PC-9 (cell line): ENCODE measurements at regions not wholly inside any gene's neighbourhood (a gene's known extent, or its start where the extent isn't known, plus 50 kb on each side); places are given as distances from the start of the nearest gene placed in this dataset.

Experiments used
- BruUV-seq: library from RNA; stranded (reverse); fragments of 400-500 nt; replicated peaks from 2 replicates; lab custom pipeline; 2021; lab: Mats Ljungman, UMichigan
- CTCF ChIA-PET: fragments of 300-600 bp; sonication (Branson Sonifier 250); formaldehyde crosslinking; loops from one replicate; lab custom pipeline; 2022; ENCODE audit warnings: antibody characterized with exemption; lab: Charles Lee
- POLR2A ChIA-PET: fragments of 300-600 bp; sonication (Branson Sonifier 250); formaldehyde crosslinking; loops from one replicate; lab custom pipeline; 2022; ENCODE audit warnings: antibody characterized with exemption; ENCODE audit not compliant: unreplicated experiment; lab: Charles Lee
- DNase-seq, 2 experiments: peaks; one replicate each; pipeline versions ENCODE4 v3.0.0 to v3.0.0-alpha.2; 2015 to 2022; ENCODE audit warnings: mixed read lengths in 1 of 2
- H2AFZ ChIP-seq: fragments of 200-600 bp; sonication (generic); 2 replicates; pipeline ENCODE4 v1.8.1; 2017; ENCODE audit warnings: antibody characterized with exemption
- H3F3A ChIP-seq: fragments of 200-600 bp; sonication (generic); 2 replicates; pipeline ENCODE4 v1.8.1; 2017; ENCODE audit warnings: antibody characterized with exemption, mild to moderate bottlenecking, low read depth; ENCODE audit not compliant: insufficient read depth
- H3K27ac ChIP-seq: fragments of 200-600 bp; sonication (generic); 2 replicates; pipeline ENCODE4 v1.6.1; 2016; ENCODE audit warnings: mixed run types
- H3K27me3 ChIP-seq: fragments of 200-600 bp; sonication (generic); 2 replicates; pipeline ENCODE4 v1.6.1; 2016; ENCODE audit warnings: low read depth, mixed run types; ENCODE audit not compliant: insufficient read depth
- H3K36me3 ChIP-seq: fragments of 200-600 bp; sonication (generic); 2 replicates; pipeline ENCODE4 v1.6.1; 2016; ENCODE audit warnings: low read depth, mixed run types
- H3K4me1 ChIP-seq: fragments of 200-600 bp; sonication (generic); replicated peaks from 2 replicates; pipeline ENCODE4 v1.6.1; 2016; ENCODE audit warnings: mixed run types; ENCODE audit not compliant: insufficient read depth
- H3K4me2 ChIP-seq: fragments of 200-600 bp; sonication (generic); 2 replicates; pipeline ENCODE4 v1.6.1; 2017; ENCODE audit warnings: mixed run types
- H3K4me3 ChIP-seq: fragments of 200-600 bp; sonication (generic); 2 replicates; pipeline ENCODE4 v1.6.1; 2016; ENCODE audit warnings: mixed run types
- H3K79me2 ChIP-seq: fragments of 200-600 bp; sonication (generic); 2 replicates; pipeline ENCODE4 v1.6.1; 2017; ENCODE audit warnings: low read depth, mixed run types
- H3K9me2 ChIP-seq: fragments of 200-600 bp; sonication (generic); 2 replicates; pipeline ENCODE4 v1.8.1; 2017; ENCODE audit warnings: mild to moderate bottlenecking; ENCODE audit not compliant: insufficient read depth
- H3K9me3 ChIP-seq: fragments of 200-600 bp; sonication (generic); 2 replicates; pipeline ENCODE4 v1.8.1; 2016; ENCODE audit warnings: low read depth; ENCODE audit not compliant: insufficient read depth
- H4K20me1 ChIP-seq: fragments of 200-600 bp; sonication (generic); 2 replicates; pipeline ENCODE4 v1.8.1; 2017; ENCODE audit not compliant: insufficient read depth
- CTCF ChIP-seq: fragments of 200-600 bp; sonication (generic); conservative IDR thresholded peaks from 2 replicates; pipeline ENCODE4 v1.6.1; 2017; ENCODE audit warnings: mixed run types, antibody characterized with exemption, mild to moderate bottlenecking, moderate library complexity
- EZH2 ChIP-seq: fragments of 200-600 bp; sonication (generic); IDR thresholded peaks from 2 replicates; pipeline ENCODE4 v1.8.0; 2017; ENCODE audit warnings: antibody characterized with exemption, low read depth
- intact Hi-C: fragments of 100-400 bp; cut with micrococcal nuclease; formaldehyde crosslinking; loops from one replicate; pipeline ENCODE4 v1.10.0; 2022; ENCODE audit not compliant: unreplicated experiment

GRCh38 chr5:125199373-125199772, 452.9 kb upstream of the ZNF608 start:
- no peaks in the 10 kb centered on the region for H3K36me3 ChIP-seq
- no peaks in the 10 kb centered on the region for H3F3A ChIP-seq
- ChIA-PET POLR2A (no interaction called here), CTCF (no interaction called here)
- no peaks in the 10 kb centered on the region for H3K9me2 ChIP-seq
- H3K27ac ChIP-seq: no peak overlapping the region
- no peaks in the 10 kb centered on the region for H3K27me3 ChIP-seq
- no peak overlapping the region for H2AFZ ChIP-seq
- no peak overlapping the region for H3K4me3 ChIP-seq
- intact Hi-C loops: no loop called here
- H3K4me1 ChIP-seq: no peaks in the 10 kb centered on the region
- H3K9me3 ChIP-seq: no peaks in the 10 kb centered on the region
- no peak for DNase-seq
- TF ChIP-seq EZH2 (no peak), CTCF (no peak)
- no peaks in the 10 kb centered on the region for H4K20me1 ChIP-seq
- H3K79me2 ChIP-seq: no peaks in the 10 kb centered on the region
- no TSS peak for BruUV-seq
- H3K4me2 ChIP-seq: no peak overlapping the region

- no TSS peak for BruUV-seq
- H3K79me2 ChIP-seq: no peaks in the 10 kb centered on the region
- H2AFZ ChIP-seq: no peak overlapping the region
- H3K4me1 ChIP-seq: no peaks in the 10 kb centered on the region
- intact Hi-C loops: loop anchor here (5.0 kb wide), 1 partner anchor 313 kb away; no protein-coding TSS in a partner anchor
- no peaks in the 10 kb centered on the region for H3K27me3 ChIP-seq
- no peaks in the 10 kb centered on the region for H3K36me3 ChIP-seq
- H3K9me2 ChIP-seq: no peaks in the 10 kb centered on the region
- no peak for DNase-seq
- no peaks in the 10 kb centered on the region for H4K20me1 ChIP-seq
- TF ChIP-seq EZH2 (no peak), CTCF (no peak)
- no peak overlapping the region for H3K27ac ChIP-seq
- no peaks in the 10 kb centered on the region for H3F3A ChIP-seq
- CTCF ChIA-PET: no interaction called here
- POLR2A ChIA-PET: no interaction called here
- H3K9me3 ChIP-seq: no peaks in the 10 kb centered on the region
- no peak overlapping the region for H3K4me2 ChIP-seq
- H3K4me3 ChIP-seq: no peak overlapping the region
These were observed 453.8 kb upstream of the ZNF608 start for GRCh38 chr5:125199968-125200865.

GRCh38 chr5:125200866-125201373, 454.5 kb upstream of the ZNF608 start:
- Histone ChIP-seq H3K9me3 (no peaks in the 10 kb centered on the region), H4K20me1 (no peaks in the 10 kb centered on the region), H2AFZ (no peak overlapping the region), H3K9me2 (no peaks in the 10 kb centered on the region), H3K27ac (no peak overlapping the region), H3K4me2 (no peak overlapping the region), H3K27me3 (no peaks in the 10 kb centered on the region), H3K4me1 (no peaks in the 10 kb centered on the region), H3K36me3 (no peaks in the 10 kb centered on the region), H3K4me3 (no peak overlapping the region), H3F3A (no peaks in the 10 kb centered on the region), H3K79me2 (no peaks in the 10 kb centered on the region)
- no TSS peak for BruUV-seq
- ChIA-PET POLR2A (no interaction called here), CTCF (no interaction called here)
- intact Hi-C loops: loop anchor here (5.0 kb wide), 1 partner anchor 314 kb away; no protein-coding TSS in a partner anchor
- DNase-seq: no peak
- TF ChIP-seq EZH2 (no peak), CTCF (no peak)
